ENCODE measurements at regions not wholly inside any gene's neighbourhood (a gene's known extent, or its start where the extent isn't known, plus 50 kb on each side); places are given as distances from the start of the nearest gene placed in this dataset.

GRCh38 chr2:35741556-35741955 is 614.0 kb upstream of the CRIM1 start:
- no peak overlapping the region for H3K4me3 ChIP-seq (ENCODE audit: control insufficient read depth, low read depth, low read length)
- DNase-seq (ENCODE audit: low read depth), result no peak
- TF ChIP-seq, protein P1, sequence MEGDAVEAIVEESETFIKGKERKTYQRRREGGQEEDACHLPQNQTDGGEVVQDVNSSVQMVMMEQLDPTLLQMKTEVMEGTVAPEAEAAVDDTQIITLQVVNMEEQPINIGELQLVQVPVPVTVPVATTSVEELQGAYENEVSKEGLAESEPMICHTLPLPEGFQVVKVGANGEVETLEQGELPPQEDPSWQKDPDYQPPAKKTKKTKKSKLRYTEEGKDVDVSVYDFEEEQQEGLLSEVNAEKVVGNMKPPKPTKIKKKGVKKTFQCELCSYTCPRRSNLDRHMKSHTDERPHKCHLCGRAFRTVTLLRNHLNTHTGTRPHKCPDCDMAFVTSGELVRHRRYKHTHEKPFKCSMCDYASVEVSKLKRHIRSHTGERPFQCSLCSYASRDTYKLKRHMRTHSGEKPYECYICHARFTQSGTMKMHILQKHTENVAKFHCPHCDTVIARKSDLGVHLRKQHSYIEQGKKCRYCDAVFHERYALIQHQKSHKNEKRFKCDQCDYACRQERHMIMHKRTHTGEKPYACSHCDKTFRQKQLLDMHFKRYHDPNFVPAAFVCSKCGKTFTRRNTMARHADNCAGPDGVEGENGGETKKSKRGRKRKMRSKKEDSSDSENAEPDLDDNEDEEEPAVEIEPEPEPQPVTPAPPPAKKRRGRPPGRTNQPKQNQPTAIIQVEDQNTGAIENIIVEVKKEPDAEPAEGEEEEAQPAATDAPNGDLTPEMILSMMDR (IDR thresholded peaks at IDR 0.05; ENCODE audit: control insufficient read depth, insufficient read depth, low read depth, low read length, missing control alignments), result no peak

GRCh38 chr2:35731674-35732073 is 623.9 kb upstream of the CRIM1 start:
- TF ChIP-seq, protein P1 (IDR thresholded peaks at IDR 0.05; ENCODE audit: control insufficient read depth, insufficient read depth, low read depth, low read length, missing control alignments), result no peak
- no peak overlapping the region for H3K4me3 ChIP-seq (ENCODE audit: control insufficient read depth, low read depth, low read length)
- DNase-seq (ENCODE audit: low read depth), result no peak

DNA sequence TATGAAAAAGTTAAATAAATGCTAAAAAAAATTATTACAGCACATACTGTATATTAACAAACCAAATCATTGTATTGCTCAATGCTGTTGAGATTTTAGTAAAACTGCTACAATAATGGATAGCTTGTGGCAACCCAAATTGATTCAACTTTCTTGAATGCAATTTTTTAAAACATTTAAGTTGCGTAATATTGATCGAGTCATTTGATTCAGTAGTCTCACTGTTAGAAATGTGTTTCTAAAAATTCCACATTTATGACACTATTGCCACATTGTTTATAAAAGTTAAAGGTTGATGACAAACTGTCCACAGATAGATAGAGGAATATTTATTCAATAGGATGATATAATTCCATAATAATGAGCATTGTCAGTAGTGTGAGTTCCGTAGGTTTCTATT is 640.7 kb upstream of the CRIM1 start:
- TF ChIP-seq, protein P1 (IDR thresholded peaks at IDR 0.05; ENCODE audit: control insufficient read depth, insufficient read depth, low read depth, low read length, missing control alignments), result no peak
- no peak for DNase-seq (ENCODE audit: low read depth)
- no peak overlapping the region for H3K4me3 ChIP-seq (ENCODE audit: control insufficient read depth, low read depth, low read length)

- no peak for DNase-seq (ENCODE audit: low read depth)
- TF ChIP-seq, protein P1 (IDR thresholded peaks at IDR 0.05; ENCODE audit: control insufficient read depth, insufficient read depth, low read depth, low read length, missing control alignments), result no peak
- no peak overlapping the region for H3K4me3 ChIP-seq (ENCODE audit: control insufficient read depth, low read depth, low read length)
Observed at GRCh38 chr2:35708411-35708923, 647.1 kb upstream of the CRIM1 start.

- TF ChIP-seq, protein P1 (IDR thresholded peaks at IDR 0.05; ENCODE audit: control insufficient read depth, insufficient read depth, low read depth, low read length, missing control alignments), result no peak
- H3K4me3 ChIP-seq (ENCODE audit: control insufficient read depth, low read depth, low read length), result no peak overlapping the region
- DNase-seq (ENCODE audit: low read depth), result no peak
Observed at GRCh38 chr2:35688309-35688708, 667.3 kb upstream of the CRIM1 start.

GRCh38 chr2:35651688-35652323 is 703.8 kb upstream of the CRIM1 start:
- TF ChIP-seq, protein P1 (IDR thresholded peaks at IDR 0.05; ENCODE audit: control insufficient read depth, insufficient read depth, low read depth, low read length, missing control alignments), result no peak
- no peak for DNase-seq (ENCODE audit: low read depth)
- H3K4me3 ChIP-seq (ENCODE audit: control insufficient read depth, low read depth, low read length), result no peak overlapping the region
